ENCODE measurements at regions not wholly inside any gene's neighbourhood (a gene's known extent, or its start where the extent isn't known, plus 50 kb on each side); places are given as distances from the start of the nearest gene placed in this dataset.

DNA sequence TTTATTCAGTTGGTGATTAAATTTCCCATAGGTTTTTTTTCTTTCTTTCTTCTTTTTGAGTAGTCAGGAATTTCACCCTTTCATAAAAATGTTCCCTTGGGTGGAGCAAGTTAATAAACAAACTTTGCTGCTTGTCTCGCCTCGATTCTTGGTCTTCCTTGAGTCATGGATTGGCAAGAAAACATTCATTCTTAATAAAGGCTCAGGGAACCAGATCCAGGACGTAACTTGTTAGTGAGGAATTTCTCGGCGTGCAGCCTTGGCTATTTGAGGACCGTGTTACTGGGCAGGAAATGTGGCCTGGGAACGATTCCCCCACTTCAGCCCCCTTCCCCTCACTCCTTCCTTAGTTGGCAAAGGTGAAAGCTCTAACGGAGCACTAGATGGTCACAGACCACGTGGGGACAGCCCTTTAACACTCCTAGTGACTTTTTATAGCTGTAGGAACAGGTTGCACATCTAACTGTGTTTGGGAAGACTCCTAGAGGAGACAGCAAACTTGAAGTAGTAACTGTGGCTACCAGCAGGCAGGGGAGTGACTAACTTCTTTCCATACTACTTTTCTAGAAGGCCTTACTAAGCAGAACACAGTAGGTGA, 106.8 kb downstream of the UCHL1 start:
- Histone ChIP-seq H3K79me2 (replicated peaks; ENCODE audit: insufficient read depth) (no peaks in the 10 kb centered on the region), H3K27ac (ENCODE audit: low read depth) (no peak overlapping the region), H3K36me3 (ENCODE audit: insufficient read depth) (no peaks in the 10 kb centered on the region), H2AFZ (no peak overlapping the region), H3K4me1 (ENCODE audit: insufficient read depth) (peaks cover 45% of the 10 kb centered on the region), H4K20me1 (replicated peaks; ENCODE audit: insufficient read depth) (peaks cover 7% of the 10 kb centered on the region; the same call in 1 of the 2 replicates), H3F3A (replicated peaks; ENCODE audit: low read depth) (peaks cover 9% of the 10 kb centered on the region; the same call in 1 of the 2 replicates), H3K4me2 (peak overlapping the region; percentile 51; the same call in 1 of the 2 replicates), H3K27me3 (ENCODE audit: insufficient read depth) (peaks cover 87% of the 10 kb centered on the region), H3K4me3 (peak overlapping the region; percentile 27; the same call in 1 of the 2 replicates), H3K9me2 (ENCODE audit: insufficient read depth) (no peaks in the 10 kb centered on the region)
- H3K27ac Mint-ChIP-seq = no peak overlapping the region
- H3K9me3 Mint-ChIP-seq = no peaks in the 10 kb centered on the region
- no peak for ATAC-seq
- TF ChIP-seq STAT1 (IDR thresholded peaks at IDR 0.05; ENCODE audit: unreplicated experiment) = no peak
- no peaks in the 10 kb centered on the region for H3K36me3 Mint-ChIP-seq (ENCODE audit: low read depth)
- H3K4me3 Mint-ChIP-seq = peak overlapping the region; percentile 68; the same call in 2 of the 3 replicates
- H3K4me1 Mint-ChIP-seq = peaks cover 59% of the 10 kb centered on the region
- H3K27me3 Mint-ChIP-seq (ENCODE audit: insufficient read depth, low read depth, poor library complexity) = peaks cover 74% of the 10 kb centered on the region
- peak; percentile 63 for DNase-seq (ENCODE audit: low spot score)

DNA sequence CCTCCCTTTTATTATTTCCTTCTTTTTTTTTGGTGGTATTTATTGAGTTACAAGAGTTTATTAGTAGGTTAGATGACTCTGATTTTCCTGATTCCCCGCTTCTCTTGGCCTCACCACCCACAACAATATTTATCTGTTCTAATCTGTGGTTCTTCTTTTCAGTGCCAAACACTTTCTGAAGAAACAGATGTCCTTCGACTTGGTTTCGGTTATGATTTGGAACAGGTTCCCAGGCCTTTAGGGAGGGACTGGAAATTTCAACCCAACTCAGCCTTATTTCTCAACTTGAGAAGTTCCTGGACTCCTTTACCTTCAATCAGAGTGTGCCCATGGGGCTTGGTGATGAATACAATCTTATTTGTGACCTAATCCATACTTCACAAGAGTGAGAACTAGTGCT, 108.1 kb downstream of the UCHL1 start:
- Histone ChIP-seq H3K4me1 (ENCODE audit: insufficient read depth) (peaks cover 38% of the 10 kb centered on the region), H3K79me2 (replicated peaks; ENCODE audit: insufficient read depth) (no peaks in the 10 kb centered on the region), H3K4me2 (no peak overlapping the region), H3F3A (replicated peaks; ENCODE audit: low read depth) (peaks cover 6% of the 10 kb centered on the region; the same call in 1 of the 2 replicates), H3K27ac (ENCODE audit: low read depth) (no peak overlapping the region), H3K27me3 (ENCODE audit: insufficient read depth) (peaks cover 79% of the 10 kb centered on the region), H3K9me2 (ENCODE audit: insufficient read depth) (0 out of 2 replicates have a peak, but pooled peaks cover 4% of the 10 kb centered on the region), H2AFZ (no peak overlapping the region), H3K4me3 (no peak overlapping the region), H3K36me3 (ENCODE audit: insufficient read depth) (no peaks in the 10 kb centered on the region), H4K20me1 (replicated peaks; ENCODE audit: insufficient read depth) (peaks cover 7% of the 10 kb centered on the region; the same call in 1 of the 2 replicates)
- Mint-ChIP-seq H3K4me1 (peaks cover 52% of the 10 kb centered on the region), H3K27me3 (ENCODE audit: insufficient read depth, low read depth, poor library complexity) (peaks cover 61% of the 10 kb centered on the region), H3K36me3 (ENCODE audit: low read depth) (no peaks in the 10 kb centered on the region), H3K27ac (no peak overlapping the region), H3K4me3 (no peak overlapping the region), H3K9me3 (no peaks in the 10 kb centered on the region)
- DNase-seq (ENCODE audit: low spot score) (no peak), ATAC-seq (no peak)
- TF ChIP-seq, protein P1, sequence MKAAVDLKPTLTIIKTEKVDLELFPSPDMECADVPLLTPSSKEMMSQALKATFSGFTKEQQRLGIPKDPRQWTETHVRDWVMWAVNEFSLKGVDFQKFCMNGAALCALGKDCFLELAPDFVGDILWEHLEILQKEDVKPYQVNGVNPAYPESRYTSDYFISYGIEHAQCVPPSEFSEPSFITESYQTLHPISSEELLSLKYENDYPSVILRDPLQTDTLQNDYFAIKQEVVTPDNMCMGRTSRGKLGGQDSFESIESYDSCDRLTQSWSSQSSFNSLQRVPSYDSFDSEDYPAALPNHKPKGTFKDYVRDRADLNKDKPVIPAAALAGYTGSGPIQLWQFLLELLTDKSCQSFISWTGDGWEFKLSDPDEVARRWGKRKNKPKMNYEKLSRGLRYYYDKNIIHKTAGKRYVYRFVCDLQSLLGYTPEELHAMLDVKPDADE (IDR thresholded peaks at IDR 0.05) = no peak
- TF ChIP-seq EZH2phosphoT487 (IDR thresholded peaks at IDR 0.05; ENCODE audit: unreplicated experiment) (no peak), CTCF (conservative IDR thresholded peaks at IDR 0.05; ENCODE audit: low read depth in 2 of 2) (no peak), EZH2 (IDR thresholded peaks at IDR 0.05; ENCODE audit: low read depth, unreplicated experiment) (no peak)

GRCh38 chr4:41365681-41366080, 109.0 kb downstream of the UCHL1 start:
- TF ChIP-seq ZNF114 (CRISPR knock-in tag; IDR thresholded peaks at IDR 0.05) (no peak), EZH2 (IDR thresholded peaks at IDR 0.05; ENCODE audit: low read depth, unreplicated experiment) (no peak)
- peaks cover 56% of the 10 kb centered on the region for H3K27me3 Mint-ChIP-seq (ENCODE audit: insufficient read depth, low read depth, poor library complexity)
- no peaks in the 10 kb centered on the region for H3K36me3 Mint-ChIP-seq (ENCODE audit: low read depth)
- H2AFZ ChIP-seq = no peak overlapping the region
- H3K9me2 ChIP-seq (ENCODE audit: insufficient read depth) = 0 out of 2 replicates have a peak, but pooled peaks cover 4% of the 10 kb centered on the region
- no peaks in the 10 kb centered on the region for H3K36me3 ChIP-seq (ENCODE audit: insufficient read depth)
- ATAC-seq (no peak; the same call in 2 of the 3 replicates), DNase-seq (ENCODE audit: low spot score) (peak; percentile 49)
- H3K79me2 ChIP-seq (replicated peaks; ENCODE audit: insufficient read depth) = no peaks in the 10 kb centered on the region
- H3K27me3 ChIP-seq (ENCODE audit: insufficient read depth) = peaks cover 72% of the 10 kb centered on the region
- H3K27ac Mint-ChIP-seq = no peak overlapping the region
- H3K4me3 Mint-ChIP-seq = no peak overlapping the region
- peaks cover 7% of the 10 kb centered on the region; the same call in 1 of the 2 replicates for H4K20me1 ChIP-seq (replicated peaks; ENCODE audit: insufficient read depth)
- H3K27ac ChIP-seq (ENCODE audit: low read depth) = no peak overlapping the region
- H3K4me2 ChIP-seq = no peak overlapping the region
- H3F3A ChIP-seq (replicated peaks; ENCODE audit: low read depth) = peaks cover 6% of the 10 kb centered on the region; the same call in 1 of the 2 replicates
- peaks cover 51% of the 10 kb centered on the region for H3K4me1 Mint-ChIP-seq
- H3K9me3 Mint-ChIP-seq = no peaks in the 10 kb centered on the region
- no peak overlapping the region for H3K4me3 ChIP-seq
- H3K4me1 ChIP-seq (ENCODE audit: insufficient read depth) = peaks cover 38% of the 10 kb centered on the region
